KOPT-K1 (cell line): ENCODE measurements at regions not wholly inside any gene's neighbourhood (a gene's known extent, or its start where the extent isn't known, plus 50 kb on each side); places are given as distances from the start of the nearest gene placed in this dataset.

Experiments used
- H3K27ac ChIP-seq: fragments of 200-600 bp; sonication (generic); 2 replicates; pipeline ENCODE4 v1.5.1; 2016; ENCODE audit warnings: antibody characterized with exemption, mild to moderate bottlenecking, low read depth, low read length; ENCODE audit not compliant: poor library complexity, severe bottlenecking
- H3K36me3 ChIP-seq: fragments of 200-600 bp; sonication (generic); 2 replicates; pipeline ENCODE4 v1.5.1; 2017; ENCODE audit warnings: antibody characterized with exemption, mild to moderate bottlenecking, low read length, moderate library complexity; ENCODE audit not compliant: insufficient read depth
- H3K9me3 ChIP-seq: fragments of 200-600 bp; sonication (generic); 2 replicates; pipeline ENCODE4 v1.5.1; 2017; ENCODE audit warnings: antibody characterized with exemption, low read length, mild to moderate bottlenecking; ENCODE audit not compliant: insufficient read depth, poor library complexity, severe bottlenecking

GRCh38 chr16:85986931-85987749 is 88.2 kb downstream of the IRF8 start:
- no peaks in the 10 kb centered on the region for H3K9me3 ChIP-seq
- H3K36me3 ChIP-seq, result no peaks in the 10 kb centered on the region
- H3K27ac ChIP-seq, result no peak overlapping the region

GRCh38 chr16:85987750-85988078 is 88.8 kb downstream of the IRF8 start:
- Histone ChIP-seq H3K27ac (no peak overlapping the region), H3K9me3 (no peaks in the 10 kb centered on the region), H3K36me3 (no peaks in the 10 kb centered on the region)

- H3K27ac ChIP-seq, result no peak overlapping the region
- no peaks in the 10 kb centered on the region for H3K36me3 ChIP-seq
- H3K9me3 ChIP-seq, result no peaks in the 10 kb centered on the region
Observed at GRCh38 chr16:85988306-85988705, 89.3 kb downstream of the IRF8 start.

GRCh38 chr16:85988723-85989313 is 89.9 kb downstream of the IRF8 start:
- Histone ChIP-seq H3K27ac (no peak overlapping the region), H3K9me3 (no peaks in the 10 kb centered on the region), H3K36me3 (no peaks in the 10 kb centered on the region)

- no peak overlapping the region for H3K27ac ChIP-seq
- H3K36me3 ChIP-seq, result no peaks in the 10 kb centered on the region
Observed at GRCh38 chr16:85989376-85989775, 90.4 kb downstream of the IRF8 start.

GRCh38 chr16:85989863-85990643 is 91.1 kb downstream of the IRF8 start:
- Histone ChIP-seq H3K27ac (no peak overlapping the region), H3K36me3 (no peaks in the 10 kb centered on the region), H3K9me3 (no peaks in the 10 kb centered on the region)

More at GRCh38 chr16:85989376-85989775, 90.4 kb downstream of the IRF8 start:
- no peaks in the 10 kb centered on the region for H3K9me3 ChIP-seq

- H3K36me3 ChIP-seq, result no peaks in the 10 kb centered on the region
- H3K9me3 ChIP-seq, result no peaks in the 10 kb centered on the region
- no peak overlapping the region for H3K27ac ChIP-seq
Observed at GRCh38 chr16:85990861-85991301, 91.9 kb downstream of the IRF8 start.

- H3K9me3 ChIP-seq, result no peaks in the 10 kb centered on the region
- no peak overlapping the region for H3K27ac ChIP-seq
- no peaks in the 10 kb centered on the region for H3K36me3 ChIP-seq
Observed at GRCh38 chr16:85991425-85991824, 92.5 kb downstream of the IRF8 start.

GRCh38 chr16:85991856-85992255 is 92.9 kb downstream of the IRF8 start:
- no peak overlapping the region for H3K27ac ChIP-seq
- no peaks in the 10 kb centered on the region for H3K36me3 ChIP-seq
- no peaks in the 10 kb centered on the region for H3K9me3 ChIP-seq

- H3K27ac ChIP-seq, result no peak overlapping the region
- no peaks in the 10 kb centered on the region for H3K36me3 ChIP-seq
- no peaks in the 10 kb centered on the region for H3K9me3 ChIP-seq
Observed at GRCh38 chr16:85992359-85992758, 93.4 kb downstream of the IRF8 start.

- no peaks in the 10 kb centered on the region for H3K9me3 ChIP-seq
- no peaks in the 10 kb centered on the region for H3K36me3 ChIP-seq
- no peak overlapping the region for H3K27ac ChIP-seq
Observed at GRCh38 chr16:85992779-85993178, 93.8 kb downstream of the IRF8 start.

GRCh38 chr16:85994492-85995490 is 95.8 kb downstream of the IRF8 start:
- H3K36me3 ChIP-seq, result no peaks in the 10 kb centered on the region
- H3K27ac ChIP-seq, result no peak overlapping the region
- no peaks in the 10 kb centered on the region for H3K9me3 ChIP-seq

- Histone ChIP-seq H3K9me3 (no peaks in the 10 kb centered on the region), H3K27ac (no peak overlapping the region), H3K36me3 (no peaks in the 10 kb centered on the region)
Observed at GRCh38 chr16:85995541-85996423, 96.8 kb downstream of the IRF8 start.

- H3K36me3 ChIP-seq, result no peaks in the 10 kb centered on the region
- no peak overlapping the region for H3K27ac ChIP-seq
- H3K9me3 ChIP-seq, result no peaks in the 10 kb centered on the region
Observed at GRCh38 chr16:85996843-85997242, 97.9 kb downstream of the IRF8 start.
